Neural cell (in vitro differentiated cells): ENCODE measurements at regions not wholly inside any gene's neighbourhood (a gene's known extent, or its start where the extent isn't known, plus 50 kb on each side); places are given as distances from the start of the nearest gene placed in this dataset.

ENCODE experiments used
- H2AFZ ChIP-seq: fragments of 200-600, 300-800 bp; sonication (generic), shearing (Covaris generic); 2 replicates; pipeline ENCODE4 v1.6.0; 2014; ENCODE audit warnings: low read depth, mild to moderate bottlenecking, antibody characterized with exemption, low read length, moderate library complexity
- H3F3A ChIP-seq: fragments of 200-600 bp; shearing (Covaris generic); 2 replicates; pipeline ENCODE4 v1.6.1; 2016; ENCODE audit warnings: mild to moderate bottlenecking, moderate library complexity, mixed read lengths, antibody characterized with exemption, low read length; ENCODE audit not compliant: insufficient read depth, poor library complexity, severe bottlenecking
- H3K27ac ChIP-seq: fragments of 200-600, 300-800 bp; sonication (generic), shearing (Covaris generic); 2 replicates; pipeline ENCODE4 v1.5.1; 2014; ENCODE audit warnings: mild to moderate bottlenecking, low read length, moderate library complexity
- H3K27me3 ChIP-seq: fragments of 300-800, 200-600 bp; sonication (generic), shearing (Covaris generic); 2 replicates; pipeline ENCODE4 v1.6.0; 2014; ENCODE audit warnings: mild to moderate bottlenecking, low read depth, low read length, moderate library complexity; ENCODE audit not compliant: insufficient read depth
- H3K36me3 ChIP-seq: fragments of 300-800, 200-600 bp; sonication (generic), shearing (Covaris generic); 2 replicates; pipeline ENCODE4 v1.5.1; 2014; ENCODE audit warnings: mild to moderate bottlenecking, antibody characterized with exemption, low read length, moderate library complexity; ENCODE audit not compliant: insufficient read depth
- H3K4me2 ChIP-seq: fragments of 300-800, 200-600 bp; sonication (generic), shearing (Covaris generic); 2 replicates; pipeline ENCODE4 v1.6.0; 2014; ENCODE audit warnings: mild to moderate bottlenecking, low read length
- H3K4me3 ChIP-seq: fragments of 300-800, 200-600 bp; sonication (generic), shearing (Covaris generic); 2 replicates; pipeline ENCODE4 v1.5.1; 2014; ENCODE audit warnings: mild to moderate bottlenecking, low read length, moderate library complexity
- H3K79me2 ChIP-seq: fragments of 200-600 bp; shearing (Covaris generic); replicated peaks from 2 replicates; pipeline ENCODE4 v1.6.0; 2014; ENCODE audit warnings: mild to moderate bottlenecking, low read length, moderate library complexity; ENCODE audit not compliant: insufficient read depth
- H3K9ac ChIP-seq: fragments of 300-800, 200-600 bp; sonication (generic), shearing (Covaris generic); 2 replicates; pipeline ENCODE4 v1.6.1; 2016; ENCODE audit warnings: mild to moderate bottlenecking, low read length, mixed read lengths
- H3K9me2 ChIP-seq: fragments of 200-600 bp; shearing (Covaris generic); 2 replicates; pipeline ENCODE4 v1.6.1; 2016; ENCODE audit warnings: mild to moderate bottlenecking, low read length, mixed read lengths; ENCODE audit not compliant: insufficient read depth
- H3K9me3 ChIP-seq: fragments of 200-600, 300-800 bp; sonication (generic), shearing (Covaris generic); 2 replicates; pipeline ENCODE4 v1.6.1; 2016; ENCODE audit warnings: mild to moderate bottlenecking, mixed run types, low read length, moderate library complexity, mixed read lengths
- H4K20me1 ChIP-seq: fragments of 200-600 bp; shearing (Covaris generic); 2 replicates; pipeline ENCODE4 v1.6.1; 2016; ENCODE audit warnings: mild to moderate bottlenecking, mixed run types; ENCODE audit not compliant: insufficient read depth
- EP300 ChIP-seq: fragments of 450-650 bp; conservative IDR thresholded peaks from 2 replicates; pipeline ENCODE4 v1.6.1; 2014; ENCODE audit warnings: antibody characterized with exemption, mild to moderate bottlenecking, moderate library complexity; ENCODE audit not compliant: poor library complexity, severe bottlenecking
- EZH2 ChIP-seq: fragments of 200-600, 300-800 bp; shearing (Covaris generic), sonication (generic); IDR thresholded peaks from 2 replicates; pipeline ENCODE4 v1.6.1; 2014; ENCODE audit warnings: antibody characterized with exemption, low read length, borderline replicate concordance, mild to moderate bottlenecking; ENCODE audit not compliant: insufficient read depth, poor library complexity, severe bottlenecking
- MXI1 ChIP-seq: fragments of 450-650 bp; conservative IDR thresholded peaks from 2 replicates; pipeline ENCODE4 v1.6.1; 2014; ENCODE audit warnings: antibody characterized with exemption, mild to moderate bottlenecking; ENCODE audit not compliant: poor library complexity, severe bottlenecking
- POLR2AphosphoS5 ChIP-seq: IDR thresholded peaks from 2 replicates; pipeline ENCODE4 v1.6.1; 2012
- RAD21 ChIP-seq: fragments of 450-650 bp; conservative IDR thresholded peaks from 2 replicates; pipeline ENCODE4 v1.6.1; 2014; ENCODE audit warnings: antibody characterized with exemption, mild to moderate bottlenecking, moderate library complexity
- SMC3 ChIP-seq: fragments of 450-650 bp; conservative IDR thresholded peaks from 2 replicates; pipeline ENCODE4 v1.6.1; 2014; ENCODE audit warnings: antibody characterized with exemption, mild to moderate bottlenecking, moderate library complexity; ENCODE audit not compliant: poor library complexity
- TAF1 ChIP-seq: IDR thresholded peaks from 2 replicates; pipeline ENCODE4 v1.6.1; 2012; ENCODE audit warnings: low read depth
- TF ChIP-seq, protein P1 (sequence below): fragments of 450-650 bp; IDR thresholded peaks from 2 replicates; pipeline ENCODE4 v1.5.1; 2014; ENCODE audit warnings: antibody characterized with exemption, mild to moderate bottlenecking, moderate library complexity; ENCODE audit not compliant: poor library complexity, severe bottlenecking
- TF ChIP-seq, protein P2 (sequence below): IDR thresholded peaks from 2 replicates; pipeline ENCODE4 v1.6.1; 2012; ENCODE audit warnings: borderline replicate concordance

DNA sequence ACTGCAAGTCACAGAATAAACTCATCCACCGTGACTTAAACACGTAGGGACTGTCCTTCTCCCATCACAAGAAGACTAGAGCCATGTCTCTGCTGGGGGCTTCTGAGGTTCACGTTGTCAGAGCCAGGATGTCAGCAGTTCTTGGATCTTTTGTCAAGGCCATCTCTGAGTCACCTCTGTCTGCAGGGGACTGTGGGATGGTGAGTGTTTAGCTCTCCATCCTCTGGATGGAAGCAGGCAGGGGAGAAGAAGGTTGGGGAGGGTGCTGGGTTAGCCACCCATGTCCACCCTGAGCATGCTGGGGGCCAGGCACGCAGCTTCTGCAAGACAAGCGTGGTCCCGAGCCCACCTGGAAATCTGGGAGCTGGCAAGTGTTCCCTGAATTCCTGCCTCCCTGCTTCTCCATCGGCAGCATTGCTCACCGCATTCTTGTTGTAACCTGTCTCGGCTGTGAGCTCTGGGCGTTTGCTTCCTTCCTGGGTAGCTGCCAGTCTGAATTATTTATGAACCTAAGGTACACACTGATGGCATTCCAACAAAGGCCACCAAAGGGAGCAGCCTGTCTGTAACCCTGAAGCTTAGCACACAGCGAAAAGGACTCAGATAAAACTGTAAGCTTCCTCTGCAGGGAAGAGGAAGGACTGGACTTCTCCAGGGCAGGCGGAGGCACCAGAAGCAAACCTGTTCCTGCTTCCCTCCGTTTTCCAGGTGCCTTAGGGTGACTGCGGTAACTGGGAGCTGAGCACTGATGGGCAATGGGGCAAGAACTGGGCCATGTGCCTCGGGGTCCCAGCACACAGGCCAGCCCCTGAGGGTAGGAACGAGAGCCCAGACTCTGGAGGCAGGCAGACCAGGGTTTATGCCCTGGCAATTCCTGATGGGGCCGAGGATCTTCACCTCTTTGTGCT is 88.6 kb downstream of the RIPK4 start:
- H3K27me3 ChIP-seq: no peaks in the 10 kb centered on the region
- TF ChIP-seq, protein P1, sequence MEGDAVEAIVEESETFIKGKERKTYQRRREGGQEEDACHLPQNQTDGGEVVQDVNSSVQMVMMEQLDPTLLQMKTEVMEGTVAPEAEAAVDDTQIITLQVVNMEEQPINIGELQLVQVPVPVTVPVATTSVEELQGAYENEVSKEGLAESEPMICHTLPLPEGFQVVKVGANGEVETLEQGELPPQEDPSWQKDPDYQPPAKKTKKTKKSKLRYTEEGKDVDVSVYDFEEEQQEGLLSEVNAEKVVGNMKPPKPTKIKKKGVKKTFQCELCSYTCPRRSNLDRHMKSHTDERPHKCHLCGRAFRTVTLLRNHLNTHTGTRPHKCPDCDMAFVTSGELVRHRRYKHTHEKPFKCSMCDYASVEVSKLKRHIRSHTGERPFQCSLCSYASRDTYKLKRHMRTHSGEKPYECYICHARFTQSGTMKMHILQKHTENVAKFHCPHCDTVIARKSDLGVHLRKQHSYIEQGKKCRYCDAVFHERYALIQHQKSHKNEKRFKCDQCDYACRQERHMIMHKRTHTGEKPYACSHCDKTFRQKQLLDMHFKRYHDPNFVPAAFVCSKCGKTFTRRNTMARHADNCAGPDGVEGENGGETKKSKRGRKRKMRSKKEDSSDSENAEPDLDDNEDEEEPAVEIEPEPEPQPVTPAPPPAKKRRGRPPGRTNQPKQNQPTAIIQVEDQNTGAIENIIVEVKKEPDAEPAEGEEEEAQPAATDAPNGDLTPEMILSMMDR: no peak
- TF ChIP-seq EP300: no peak
- TF ChIP-seq SMC3: no peak
- no peak for TF ChIP-seq TAF1
- TF ChIP-seq POLR2AphosphoS5: no peak
- TF ChIP-seq MXI1: no peak
- TF ChIP-seq, protein P2, sequence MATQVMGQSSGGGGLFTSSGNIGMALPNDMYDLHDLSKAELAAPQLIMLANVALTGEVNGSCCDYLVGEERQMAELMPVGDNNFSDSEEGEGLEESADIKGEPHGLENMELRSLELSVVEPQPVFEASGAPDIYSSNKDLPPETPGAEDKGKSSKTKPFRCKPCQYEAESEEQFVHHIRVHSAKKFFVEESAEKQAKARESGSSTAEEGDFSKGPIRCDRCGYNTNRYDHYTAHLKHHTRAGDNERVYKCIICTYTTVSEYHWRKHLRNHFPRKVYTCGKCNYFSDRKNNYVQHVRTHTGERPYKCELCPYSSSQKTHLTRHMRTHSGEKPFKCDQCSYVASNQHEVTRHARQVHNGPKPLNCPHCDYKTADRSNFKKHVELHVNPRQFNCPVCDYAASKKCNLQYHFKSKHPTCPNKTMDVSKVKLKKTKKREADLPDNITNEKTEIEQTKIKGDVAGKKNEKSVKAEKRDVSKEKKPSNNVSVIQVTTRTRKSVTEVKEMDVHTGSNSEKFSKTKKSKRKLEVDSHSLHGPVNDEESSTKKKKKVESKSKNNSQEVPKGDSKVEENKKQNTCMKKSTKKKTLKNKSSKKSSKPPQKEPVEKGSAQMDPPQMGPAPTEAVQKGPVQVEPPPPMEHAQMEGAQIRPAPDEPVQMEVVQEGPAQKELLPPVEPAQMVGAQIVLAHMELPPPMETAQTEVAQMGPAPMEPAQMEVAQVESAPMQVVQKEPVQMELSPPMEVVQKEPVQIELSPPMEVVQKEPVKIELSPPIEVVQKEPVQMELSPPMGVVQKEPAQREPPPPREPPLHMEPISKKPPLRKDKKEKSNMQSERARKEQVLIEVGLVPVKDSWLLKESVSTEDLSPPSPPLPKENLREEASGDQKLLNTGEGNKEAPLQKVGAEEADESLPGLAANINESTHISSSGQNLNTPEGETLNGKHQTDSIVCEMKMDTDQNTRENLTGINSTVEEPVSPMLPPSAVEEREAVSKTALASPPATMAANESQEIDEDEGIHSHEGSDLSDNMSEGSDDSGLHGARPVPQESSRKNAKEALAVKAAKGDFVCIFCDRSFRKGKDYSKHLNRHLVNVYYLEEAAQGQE: no peak
- TF ChIP-seq RAD21: no peak
- TF ChIP-seq EZH2: no peak
- H3K9me2 ChIP-seq: no peaks in the 10 kb centered on the region
- no peak overlapping the region for H3K9ac ChIP-seq
- H3K4me3 ChIP-seq: no peak overlapping the region
- no peak overlapping the region for H2AFZ ChIP-seq
- H3K79me2 ChIP-seq: no peaks in the 10 kb centered on the region
- peaks cover 4% of the 10 kb centered on the region for H3K9me3 ChIP-seq
- H3F3A ChIP-seq: no peaks in the 10 kb centered on the region
- H3K27ac ChIP-seq: no peak overlapping the region
- no peaks in the 10 kb centered on the region for H4K20me1 ChIP-seq
- H3K36me3 ChIP-seq: no peaks in the 10 kb centered on the region
- no peak overlapping the region for H3K4me2 ChIP-seq

DNA sequence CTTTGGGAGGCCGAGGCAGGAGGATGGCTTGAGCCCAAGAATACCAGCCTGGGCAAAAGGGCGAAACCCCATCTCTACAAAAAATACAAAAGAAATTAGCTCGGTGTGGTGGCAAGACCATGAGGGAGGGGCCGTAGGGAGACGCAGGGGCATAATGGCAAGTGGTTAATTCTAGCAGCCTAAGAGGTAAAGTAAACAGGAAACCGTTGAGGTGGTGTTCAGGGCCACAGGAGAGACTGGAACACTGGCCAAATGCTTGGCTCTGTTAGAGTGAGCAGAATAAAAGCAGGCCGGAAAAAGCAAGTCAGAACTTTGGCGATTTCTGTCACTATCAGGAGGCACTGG is 89.2 kb downstream of the RIPK4 start:
- Histone ChIP-seq H3K9me2 (no peaks in the 10 kb centered on the region), H3K27me3 (no peaks in the 10 kb centered on the region), H3F3A (no peaks in the 10 kb centered on the region), H3K27ac (no peak overlapping the region), H3K4me3 (no peak overlapping the region), H3K9me3 (peaks cover 4% of the 10 kb centered on the region), H3K36me3 (no peaks in the 10 kb centered on the region), H3K79me2 (no peaks in the 10 kb centered on the region), H4K20me1 (no peaks in the 10 kb centered on the region), H3K9ac (no peak overlapping the region), H3K4me2 (no peak overlapping the region), H2AFZ (no peak overlapping the region)
- TF ChIP-seq, protein P1: no peak
- TF ChIP-seq RAD21 (no peak), TAF1 (no peak), POLR2AphosphoS5 (no peak)
- TF ChIP-seq, protein P2: no peak
